CD14-positive monocyte (primary cell): ENCODE measurements at regions not wholly inside any gene's neighbourhood (a gene's known extent, or its start where the extent isn't known, plus 50 kb on each side); places are given as distances from the start of the nearest gene placed in this dataset.

Experiments
- DNase-seq, 3 donors: peaks; one replicate each; pipeline ENCODE4 v3.0.0-alpha.2; 2011 to 2022
- H2AFZ ChIP-seq: 2 replicates; pipeline ENCODE4 v1.6.0; 2012; ENCODE audit warnings: mild to moderate bottlenecking, low read depth, low read length, inconsistent platforms; ENCODE audit not compliant: insufficient read depth, poor library complexity, severe bottlenecking
- H3K27ac ChIP-seq, 2 donors: 1 replicate in 1 of 2; 2 replicates in 1 of 2; pipeline ENCODE4 v1.5.1; 2012 to 2013; ENCODE audit warnings: low read length in 2 of 2, control low read depth in 1 of 2, inconsistent platforms in 1 of 2, low read depth in 1 of 2, mild to moderate bottlenecking in 1 of 2
- H3K27me3 ChIP-seq, 2 donors: one replicate each; pipeline versions ENCODE4 v1.6.0 to v1.6.1; 2011 to 2013; ENCODE audit warnings: low read length in 2 of 2; ENCODE audit not compliant: control insufficient read depth in 2 of 2, insufficient read depth in 2 of 2
- H3K36me3 ChIP-seq, 2 donors: replicated peaks in 1 of 2; 1 replicate in 1 of 2; 2 replicates in 1 of 2; pipeline versions ENCODE4 v1.5.1 to v1.6.1; 2012 to 2013; ENCODE audit warnings: low read length in 2 of 2, control low read depth in 1 of 2, inconsistent platforms in 1 of 2, mild to moderate bottlenecking in 1 of 2; ENCODE audit not compliant: insufficient read depth in 2 of 2, control insufficient read depth in 1 of 2
- H3K4me1 ChIP-seq, 2 donors: 1 replicate in 1 of 2; 2 replicates in 1 of 2; pipeline versions ENCODE4 v1.5.1 to v1.6.1; 2012 to 2013; ENCODE audit warnings: low read length in 2 of 2, control low read depth in 1 of 2, inconsistent platforms in 1 of 2, mild to moderate bottlenecking in 1 of 2, moderate library complexity in 1 of 2; ENCODE audit not compliant: insufficient read depth in 2 of 2, control insufficient read depth in 1 of 2
- H3K4me2 ChIP-seq: replicated peaks from 2 replicates; pipeline ENCODE3; 2012; ENCODE audit warnings: low read length, moderate library complexity, mild to moderate bottlenecking; ENCODE audit not compliant: poor library complexity, severe bottlenecking; ENCODE audit errors: extremely low read depth
- H3K4me3 ChIP-seq, 3 experiments: fragments of 200-600 bp in 1 of 3; sonication (generic) in 1 of 3; replicated peaks in 1 of 3; 1 replicate in 2 of 3; 2 replicates in 1 of 3; pipeline ENCODE4 v1.5.1; 2011 to 2013; ENCODE audit warnings: low read length in 3 of 3, mild to moderate bottlenecking in 3 of 3, control low read depth in 2 of 3, low read depth in 2 of 3, inconsistent platforms in 1 of 3, moderate library complexity in 1 of 3
- H3K79me2 ChIP-seq: 2 replicates; pipeline ENCODE4 v1.6.0; 2012; ENCODE audit warnings: mild to moderate bottlenecking, control low read depth, inconsistent platforms, low read length, moderate library complexity; ENCODE audit not compliant: insufficient read depth
- H3K9ac ChIP-seq: 2 replicates; pipeline ENCODE4 v1.6.0; 2017; ENCODE audit warnings: low read length, mild to moderate bottlenecking; ENCODE audit not compliant: insufficient read depth, poor library complexity, severe bottlenecking
- H3K9me3 ChIP-seq, 2 donors: replicated peaks in 1 of 2; 1 replicate in 1 of 2; 2 replicates in 1 of 2; pipeline versions ENCODE4 v1.5.1 to v1.6.1; 2012 to 2013; ENCODE audit warnings: low read length in 2 of 2, control low read depth in 1 of 2; ENCODE audit not compliant: control insufficient read depth in 1 of 2, insufficient read depth in 1 of 2
- H4K20me1 ChIP-seq: 2 replicates; pipeline ENCODE4 v1.6.0; 2012; ENCODE audit warnings: mild to moderate bottlenecking, low read length, control low read depth, moderate library complexity; ENCODE audit not compliant: insufficient read depth
- H3K27ac Mint-ChIP-seq, 7 donors: one replicate each; pipeline ENCODE4 v1.8.0; 2020; ENCODE audit warnings: mild to moderate bottlenecking in 7 of 7, mixed read lengths in 7 of 7, moderate library complexity in 6 of 7, inconsistent platforms in 2 of 7
- H3K27me3 Mint-ChIP-seq, 3 donors: one replicate each; pipeline ENCODE4 v1.8.0; 2021 to 2022; ENCODE audit warnings: low read depth in 3 of 3, mild to moderate bottlenecking in 3 of 3, mixed read lengths in 3 of 3, moderate library complexity in 3 of 3, inconsistent platforms in 1 of 3
- H3K36me3 Mint-ChIP-seq, 2 donors: one replicate each; pipeline ENCODE4 v1.8.0; 2020; ENCODE audit warnings: mixed read lengths in 2 of 2, inconsistent platforms in 1 of 2, mild to moderate bottlenecking in 1 of 2
- H3K4me1 Mint-ChIP-seq: one replicate; pipeline ENCODE4 v1.8.0; 2020; ENCODE audit warnings: mild to moderate bottlenecking, mixed read lengths
- H3K4me3 Mint-ChIP-seq, 2 donors: one replicate each; pipeline ENCODE4 v1.8.0; 2020; ENCODE audit warnings: mild to moderate bottlenecking in 2 of 2, mixed read lengths in 2 of 2, moderate library complexity in 1 of 2
- H3K9me3 Mint-ChIP-seq, 7 donors: one replicate each; pipeline ENCODE4 v1.8.0; 2020 to 2022; ENCODE audit warnings: mixed read lengths in 7 of 7, mild to moderate bottlenecking in 6 of 7, moderate library complexity in 6 of 7, inconsistent platforms in 2 of 7
- CTCF ChIP-seq: fragments of 200-600 bp; IDR thresholded peaks from one replicate; pipeline ENCODE4 v1.8.0; 2022; ENCODE audit warnings: antibody characterized with exemption, mild to moderate bottlenecking
- WGBS: methylation state at CpG from one replicate; pipeline ENCODE4 v1.1.5; 2013; ENCODE audit warnings: missing lambda C conversion rate; ENCODE audit not compliant: insufficient coverage; 5-methylcytosine and 5-hydroxymethylcytosine counted together
- intact Hi-C, 2 donors: fragments of 100-400 bp; cut with micrococcal nuclease; formaldehyde crosslinking; loops; one replicate each; pipeline versions ENCODE4 v1.15.0 to v1.15.1; 2023

GRCh38 chr13:55467476-55467875, 1673.2 kb upstream of the PRR20A start:
- Mint-ChIP-seq H3K27ac (no peak overlapping the region), H3K36me3 (no peaks in the 10 kb centered on the region), H3K4me3 (no peak overlapping the region), H3K4me1 (no peaks in the 10 kb centered on the region), H3K27me3 (peaks cover 0 to under 1% (median 0%) of the 10 kb centered on the region in 3 donors), H3K9me3 (peaks cover 0 to 5% (median 0%) of the 10 kb centered on the region in 7 donors)
- Histone ChIP-seq H3K79me2 (no peaks in the 10 kb centered on the region), H3K9ac (no peak overlapping the region), H3K9me3 (peaks cover 0 to 9% of the 10 kb centered on the region in 2 donors), H2AFZ (no peak overlapping the region), H3K27ac (no peak overlapping the region), H3K36me3 (no peaks in the 10 kb centered on the region), H3K4me2 (no peak overlapping the region), H3K27me3 (no peaks in the 10 kb centered on the region), H4K20me1 (no peaks in the 10 kb centered on the region), H3K4me1 (no peaks in the 10 kb centered on the region), H3K4me3 (no peak overlapping the region)
- TF ChIP-seq CTCF: no peak
- intact Hi-C loops: no loop called here
- WGBS: 100% methylated on average over 2 of the region's 2 CpGs
- DNase-seq: no peak

GRCh38 chr13:55483626-55484158, 1657.0 kb upstream of the PRR20A start:
- no peaks in the 10 kb centered on the region for H3K79me2 ChIP-seq
- no peak overlapping the region for H3K4me3 Mint-ChIP-seq
- H2AFZ ChIP-seq: no peak overlapping the region
- H3K36me3 Mint-ChIP-seq: no peaks in the 10 kb centered on the region
- H3K4me1 Mint-ChIP-seq: no peaks in the 10 kb centered on the region
- no peak for DNase-seq
- TF ChIP-seq CTCF: no peak
- H3K4me3 ChIP-seq: no peak overlapping the region
- H3K9ac ChIP-seq: no peak overlapping the region
- no peaks in the 10 kb centered on the region for H3K9me3 ChIP-seq
- no peaks in the 10 kb centered on the region for H3K4me1 ChIP-seq
- WGBS: no CpG with 5 or more reads among the region's 3 CpGs
- H3K27ac Mint-ChIP-seq: no peak overlapping the region
- H3K4me2 ChIP-seq: no peak overlapping the region
- H3K9me3 Mint-ChIP-seq: peaks cover 0 to 3% (median 0%) of the 10 kb centered on the region in 7 donors
- intact Hi-C loops: no loop called here
- H4K20me1 ChIP-seq: no peaks in the 10 kb centered on the region
- no peaks in the 10 kb centered on the region for H3K27me3 ChIP-seq
- no peaks in the 10 kb centered on the region for H3K27me3 Mint-ChIP-seq
- no peak overlapping the region for H3K27ac ChIP-seq
- no peaks in the 10 kb centered on the region for H3K36me3 ChIP-seq
